HEK293T (cell line): ENCODE measurements at regions not wholly inside any gene's neighbourhood (a gene's known extent, or its start where the extent isn't known, plus 50 kb on each side); places are given as distances from the start of the nearest gene placed in this dataset.

ENCODE experiments used
- CTCF ChIA-PET: fragments of 350-600 bp; formaldehyde crosslinking; extraction: SDS; loops from one replicate; lab custom pipeline; 2021; ENCODE audit warnings: antibody characterized with exemption, inconsistent platforms; lab: Yijun Ruan, JAX
- POLR2A ChIA-PET: fragments of 350-600 bp; formaldehyde crosslinking; extraction: SDS; loops from one replicate; lab custom pipeline; 2020; ENCODE audit warnings: antibody characterized with exemption, inconsistent platforms; lab: Yijun Ruan, JAX
- DNase-seq: peaks from one replicate; pipeline ENCODE4 v3.0.0; 2012; ENCODE audit warnings: mixed read lengths; ENCODE audit errors: extremely low spot score
- ARNT ChIP-seq: fragments of 450-650 bp; IDR thresholded peaks from 2 replicates; pipeline ENCODE4 v1.6.1; 2017; ENCODE audit warnings: mild to moderate bottlenecking
- BHLHE40 ChIP-seq: fragments of 450-650 bp; IDR thresholded peaks from 2 replicates; pipeline ENCODE4 v1.6.1; 2016; ENCODE audit warnings: mild to moderate bottlenecking, moderate library complexity, borderline replicate concordance
- CTBP1 ChIP-seq: fragments of 450-650 bp; IDR thresholded peaks from 2 replicates; pipeline ENCODE4 v1.6.1; 2016; ENCODE audit warnings: borderline replicate concordance
- ELF4 ChIP-seq: fragments of 450-650 bp; IDR thresholded peaks from 2 replicates; pipeline ENCODE4 v1.6.1; 2017; ENCODE audit warnings: antibody characterized with exemption
- FOXA1 ChIP-seq: fragments of 450-650 bp; IDR thresholded peaks from 2 replicates; pipeline ENCODE4 v1.6.1; 2016; ENCODE audit warnings: mild to moderate bottlenecking
- FOXK2 ChIP-seq: fragments of 450-650 bp; IDR thresholded peaks from 2 replicates; pipeline ENCODE4 v1.6.1; 2016; ENCODE audit warnings: mild to moderate bottlenecking
- FOXM1 ChIP-seq: fragments of 450-650 bp; IDR thresholded peaks from 2 replicates; pipeline ENCODE4 v1.6.1; 2017; ENCODE audit warnings: mild to moderate bottlenecking, borderline replicate concordance
- HDGF ChIP-seq: fragments of 450-650 bp; IDR thresholded peaks from 2 replicates; pipeline ENCODE4 v1.6.1; 2017; ENCODE audit warnings: antibody characterized with exemption, borderline replicate concordance
- L3MBTL2 ChIP-seq: fragments of 450-650 bp; conservative IDR thresholded peaks from 2 replicates; pipeline ENCODE4 v1.6.1; 2016; ENCODE audit warnings: mild to moderate bottlenecking
- LEF1 ChIP-seq: fragments of 450-650 bp; IDR thresholded peaks from 2 replicates; pipeline ENCODE4 v1.6.1; 2017; ENCODE audit warnings: mild to moderate bottlenecking, borderline replicate concordance
- NFRKB ChIP-seq: fragments of 450-650 bp; IDR thresholded peaks from 2 replicates; pipeline ENCODE4 v1.6.1; 2016; ENCODE audit warnings: mild to moderate bottlenecking, moderate library complexity
- SP1 ChIP-seq: fragments of 450-650 bp; IDR thresholded peaks from 2 replicates; pipeline ENCODE4 v1.6.1; 2017
- SUZ12 ChIP-seq: fragments of 450-650 bp; IDR thresholded peaks from 2 replicates; pipeline ENCODE4 v1.6.1; 2016; ENCODE audit warnings: mild to moderate bottlenecking
- TARDBP ChIP-seq: fragments of 450-650 bp; IDR thresholded peaks from 2 replicates; pipeline ENCODE4 v1.6.1; 2016
- ZNF384 ChIP-seq: fragments of 450-650 bp; IDR thresholded peaks from 2 replicates; pipeline ENCODE4 v1.6.1; 2016
- TF ChIP-seq, protein P1 (sequence below): fragments of 450-650 bp; IDR thresholded peaks from 2 replicates; pipeline ENCODE4 v1.6.1; 2016

DNA sequence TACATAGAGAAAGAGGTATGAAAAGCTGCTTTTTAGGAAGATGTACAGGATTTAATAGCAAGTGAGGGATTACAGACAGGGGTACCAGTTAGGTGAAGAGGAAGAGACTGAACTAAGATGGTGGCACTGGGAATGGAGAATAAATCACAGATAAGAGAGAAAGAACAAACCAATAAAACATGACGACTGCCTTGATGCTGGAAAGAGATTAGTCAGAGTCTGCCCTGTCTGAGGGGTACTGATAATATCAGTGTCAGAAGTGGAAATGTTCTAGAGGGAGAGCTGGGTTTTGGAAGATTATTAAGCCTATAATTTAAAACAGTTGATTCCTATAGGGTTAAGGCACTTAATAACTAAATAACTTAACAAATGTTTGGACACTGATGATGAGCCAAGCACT is 77.7 kb downstream of the NR2F1 start:
- ChIA-PET CTCF (no interaction called here), POLR2A (no interaction called here)
- DNase-seq: no peak
- TF ChIP-seq ZNF384 (no peak), HDGF (no peak), NFRKB (no peak), ARNT (no peak), SP1 (no peak), L3MBTL2 (no peak), CTBP1 (no peak), FOXK2 (no peak), FOXA1 (no peak), FOXM1 (no peak), SUZ12 (no peak), BHLHE40 (no peak)
- TF ChIP-seq, protein P1, sequence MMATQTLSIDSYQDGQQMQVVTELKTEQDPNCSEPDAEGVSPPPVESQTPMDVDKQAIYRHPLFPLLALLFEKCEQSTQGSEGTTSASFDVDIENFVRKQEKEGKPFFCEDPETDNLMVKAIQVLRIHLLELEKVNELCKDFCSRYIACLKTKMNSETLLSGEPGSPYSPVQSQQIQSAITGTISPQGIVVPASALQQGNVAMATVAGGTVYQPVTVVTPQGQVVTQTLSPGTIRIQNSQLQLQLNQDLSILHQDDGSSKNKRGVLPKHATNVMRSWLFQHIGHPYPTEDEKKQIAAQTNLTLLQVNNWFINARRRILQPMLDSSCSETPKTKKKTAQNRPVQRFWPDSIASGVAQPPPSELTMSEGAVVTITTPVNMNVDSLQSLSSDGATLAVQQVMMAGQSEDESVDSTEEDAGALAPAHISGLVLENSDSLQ: no peak

- no peak for DNase-seq
- TF ChIP-seq L3MBTL2 (no peak), NFRKB (no peak), ARNT (no peak), CTBP1 (no peak), BHLHE40 (no peak), HDGF (no peak), SP1 (no peak), ELF4 (no peak), FOXM1 (no peak), SUZ12 (no peak)
- TF ChIP-seq, protein P1: no peak
- ChIA-PET CTCF (interaction anchor here (0.7 kb wide), 1 partner anchor 25 kb away, joined by 3 read pairs; no protein-coding TSS in a partner anchor), POLR2A (interaction anchor here (0.7 kb wide), 1 partner anchor 72 kb away, joined by 3 read pairs; no protein-coding TSS in a partner anchor)
Measured at GRCh38 chr5:93658044-93658443, 75.0 kb downstream of the NR2F1 start.

- no peak for DNase-seq
- ChIA-PET CTCF (no interaction called here), POLR2A (no interaction called here)
- TF ChIP-seq TARDBP (no peak), ELF4 (no peak), CTBP1 (no peak), ZNF384 (no peak), ARNT (no peak), LEF1 (no peak), FOXK2 (no peak), SP1 (no peak)
- TF ChIP-seq, protein P1: no peak
Measured at GRCh38 chr5:93654676-93655075, 71.7 kb downstream of the NR2F1 start.

GRCh38 chr5:93653716-93654115 is 70.7 kb downstream of the NR2F1 start:
- CTCF ChIA-PET: no interaction called here

DNA sequence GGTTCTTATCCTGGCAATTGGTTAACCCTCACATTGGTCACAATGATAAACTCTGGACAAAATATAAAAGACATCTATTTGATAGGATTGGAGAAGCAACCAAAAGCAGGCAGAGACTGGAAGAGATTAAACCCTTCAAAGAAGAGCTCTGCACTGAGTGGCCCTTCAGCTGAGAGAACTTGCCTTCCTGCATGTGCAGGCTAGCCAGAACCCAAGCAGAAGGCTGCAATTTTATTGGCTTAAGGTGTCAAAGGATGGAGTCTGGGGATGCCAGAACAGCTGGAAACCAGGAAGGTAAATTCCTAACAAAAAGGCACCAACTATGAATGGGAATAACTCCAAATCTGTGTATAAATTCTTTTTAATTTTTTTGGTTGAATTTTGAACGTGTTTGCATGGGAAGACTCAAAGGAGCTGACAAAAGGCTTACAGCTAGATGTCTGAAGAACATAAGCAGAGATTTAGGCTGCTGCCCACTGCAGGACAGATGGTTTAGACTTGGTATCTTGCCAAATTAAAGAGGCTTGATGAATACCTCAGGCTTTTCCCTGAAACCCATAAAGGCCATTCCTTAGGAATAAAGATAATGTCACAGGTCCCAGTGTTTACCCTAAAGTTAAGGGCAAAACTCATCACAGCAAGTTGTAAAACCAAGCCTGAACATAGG is 66.3 kb downstream of the NR2F1 start:
- no peak for DNase-seq
- ChIA-PET POLR2A (no interaction called here), CTCF (no interaction called here)
- no peak for TF ChIP-seq HDGF
- TF ChIP-seq SP1: no peak
- TF ChIP-seq ARNT: no peak
- TF ChIP-seq, protein P1: no peak
- TF ChIP-seq FOXK2: no peak
- no peak for TF ChIP-seq LEF1

More at GRCh38 chr5:93653716-93654115, 70.7 kb downstream of the NR2F1 start:
- TF ChIP-seq ELF4: no peak
- TF ChIP-seq, protein P1: no peak
- no peak for TF ChIP-seq TARDBP
- POLR2A ChIA-PET: no interaction called here
- no peak for DNase-seq

GRCh38 chr5:93644760-93645159 is 61.7 kb downstream of the NR2F1 start:
- CTCF ChIA-PET: interaction anchor here (0.6 kb wide), 1 partner anchor 49 kb away, joined by 3 read pairs; no protein-coding TSS in a partner anchor
- no peak for DNase-seq
- no peak for TF ChIP-seq ARNT
- POLR2A ChIA-PET: no interaction called here
